ENCODE measurements at regions not wholly inside any gene's neighbourhood (a gene's known extent, or its start where the extent isn't known, plus 50 kb on each side); places are given as distances from the start of the nearest gene placed in this dataset.

DNA sequence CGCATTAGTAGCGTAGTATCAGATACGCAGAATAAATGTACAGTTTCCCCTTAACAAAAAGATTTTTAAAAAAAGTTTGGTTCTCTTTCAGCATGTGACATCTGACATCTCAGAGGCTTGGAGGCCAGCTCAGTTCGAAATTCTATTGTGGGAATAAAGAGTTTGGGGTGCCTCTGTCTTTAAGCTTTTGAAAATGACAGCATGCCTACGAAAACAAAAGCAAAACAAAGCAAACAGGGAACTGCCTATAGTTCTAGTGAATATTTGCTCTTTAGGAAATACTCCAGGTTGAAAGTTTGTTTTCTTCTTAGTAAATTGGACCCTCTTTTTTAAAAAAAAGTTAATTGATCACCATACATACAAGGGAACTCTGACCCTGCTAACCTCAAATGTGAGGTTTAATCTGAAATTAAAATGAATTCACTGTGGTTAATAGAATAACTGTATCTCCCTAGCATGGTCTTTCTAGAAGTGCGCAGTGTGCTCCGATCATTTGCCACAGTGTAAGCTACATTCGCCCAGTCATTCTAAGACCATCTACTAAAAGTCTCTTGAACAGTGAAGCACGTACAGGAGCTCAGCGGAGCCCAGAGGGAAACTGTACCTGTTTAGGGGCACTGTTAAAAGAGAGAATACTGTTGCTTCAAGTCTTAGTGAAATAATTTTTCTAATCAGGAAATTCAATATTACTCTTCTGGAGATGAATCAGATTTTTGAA lies 347.0 kb upstream of the CDH2 start:
- DNase-seq = no peak
- Mint-ChIP-seq H3K4me3 (no peak overlapping the region), H3K36me3 (no peaks in the 10 kb centered on the region), H3K4me1 (no peaks in the 10 kb centered on the region), H3K9me3 (peaks cover 0 to 4% of the 10 kb centered on the region in 2 donors), H3K27me3 (no peaks in the 10 kb centered on the region), H3K27ac (no peak overlapping the region)
- no peak for ATAC-seq (replicated peaks)

DNA sequence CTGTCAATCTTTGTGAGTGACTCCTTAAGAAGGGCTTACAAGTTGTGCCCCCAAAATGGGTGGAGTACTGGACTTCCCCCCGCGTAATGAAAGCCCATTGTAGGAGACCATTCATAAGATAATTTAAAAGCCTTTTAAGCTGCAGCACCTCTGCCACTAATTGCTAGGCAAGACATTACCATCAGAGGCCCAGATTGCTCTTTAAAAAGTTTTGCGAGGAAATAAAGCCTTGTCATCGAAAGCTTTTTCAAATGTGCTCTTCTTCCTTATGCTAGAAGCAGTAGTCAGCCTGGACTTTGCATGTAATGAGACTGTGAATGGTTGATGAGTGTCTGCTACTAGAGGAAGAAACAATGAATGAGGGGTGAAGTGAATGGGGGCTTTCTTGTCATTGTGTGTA lies 345.3 kb upstream of the CDH2 start:
- Mint-ChIP-seq H3K27me3 (no peaks in the 10 kb centered on the region), H3K36me3 (no peaks in the 10 kb centered on the region), H3K4me3 (no peak overlapping the region), H3K27ac (no peak overlapping the region), H3K9me3 (peaks cover 0 to 7% of the 10 kb centered on the region in 2 donors), H3K4me1 (no peaks in the 10 kb centered on the region)
- ATAC-seq (replicated peaks) (no peak), DNase-seq (no peak)

DNA sequence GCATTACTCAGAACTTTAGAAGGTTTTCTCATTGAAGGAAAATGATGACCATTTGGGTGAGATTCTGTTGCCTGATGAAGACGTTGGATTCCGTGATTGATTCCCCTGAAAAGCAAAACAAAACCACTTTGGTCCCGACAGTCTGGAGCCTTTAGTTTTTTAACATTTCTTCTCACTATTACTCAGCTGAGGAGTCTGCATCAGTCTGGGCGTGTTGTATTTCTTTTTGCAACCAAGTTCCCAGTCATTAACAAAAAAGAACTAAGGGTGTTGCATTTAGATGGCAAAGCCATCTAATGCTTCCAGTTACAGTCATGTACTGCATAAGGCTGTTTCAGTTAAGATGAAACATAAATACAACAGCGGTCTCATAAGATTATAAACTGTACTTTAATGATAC lies 343.1 kb upstream of the CDH2 start:
- H3K27ac Mint-ChIP-seq = no peak overlapping the region
- no peaks in the 10 kb centered on the region for H3K27me3 Mint-ChIP-seq
- DNase-seq (no peak), ATAC-seq (replicated peaks) (no peak)
- no peaks in the 10 kb centered on the region for H3K4me1 Mint-ChIP-seq
- no peaks in the 10 kb centered on the region for H3K36me3 Mint-ChIP-seq
- no peak overlapping the region for H3K4me3 Mint-ChIP-seq
- H3K9me3 Mint-ChIP-seq = peaks cover 2 to 7% of the 10 kb centered on the region in 2 donors

DNA sequence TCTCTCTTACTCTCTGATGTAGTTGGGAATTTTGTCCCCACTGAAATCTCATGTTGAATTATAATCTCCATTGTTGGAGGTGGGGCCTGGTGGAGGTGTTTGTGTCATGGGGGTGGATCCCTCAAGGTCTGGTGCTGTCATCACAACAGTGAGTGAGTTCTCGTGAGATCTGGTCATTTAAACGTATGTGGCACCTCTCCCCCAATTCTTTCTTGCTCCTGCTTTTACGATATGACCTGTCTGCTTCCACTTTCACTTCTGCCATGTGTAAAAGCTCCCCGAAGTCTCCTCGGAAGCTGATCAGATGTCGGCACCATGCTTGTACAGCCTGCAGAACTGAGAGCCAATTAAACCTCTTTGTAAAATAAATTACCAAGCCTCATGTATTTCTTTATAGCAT lies 337.8 kb upstream of the CDH2 start:
- Mint-ChIP-seq H3K27ac (no peak overlapping the region), H3K9me3 (peaks cover 3 to 7% of the 10 kb centered on the region in 2 donors), H3K4me3 (no peak overlapping the region), H3K36me3 (no peaks in the 10 kb centered on the region), H3K4me1 (no peaks in the 10 kb centered on the region), H3K27me3 (no peaks in the 10 kb centered on the region)
- DNase-seq (no peak), ATAC-seq (replicated peaks) (no peak)

DNA sequence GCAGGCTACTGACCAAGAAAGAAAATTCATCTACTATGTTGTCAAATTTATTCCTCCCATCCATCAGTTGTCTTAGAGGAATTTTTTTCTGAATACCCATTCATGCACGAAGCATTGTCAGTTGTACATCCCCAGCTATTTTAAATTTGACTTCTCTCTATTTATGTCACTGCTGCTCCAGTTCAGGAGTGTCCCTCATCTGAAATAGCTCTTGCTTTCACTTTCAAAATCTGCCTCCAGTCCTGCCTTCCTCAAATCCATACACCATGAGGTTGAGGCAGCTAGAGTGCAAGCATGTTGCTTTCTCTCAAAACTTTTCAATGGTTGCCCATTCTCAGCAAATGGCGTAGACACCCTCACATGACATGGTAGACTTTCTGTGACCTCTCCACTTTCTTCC lies 335.4 kb upstream of the CDH2 start:
- H3K27ac Mint-ChIP-seq = no peak overlapping the region
- no peaks in the 10 kb centered on the region for H3K36me3 Mint-ChIP-seq
- peaks cover 3 to 4% of the 10 kb centered on the region in 2 donors for H3K9me3 Mint-ChIP-seq
- H3K4me1 Mint-ChIP-seq = no peaks in the 10 kb centered on the region
- H3K4me3 Mint-ChIP-seq = no peak overlapping the region
- H3K27me3 Mint-ChIP-seq = no peaks in the 10 kb centered on the region
- DNase-seq (no peak), ATAC-seq (replicated peaks) (peak in 1 of 2 donors; percentile 54)

DNA sequence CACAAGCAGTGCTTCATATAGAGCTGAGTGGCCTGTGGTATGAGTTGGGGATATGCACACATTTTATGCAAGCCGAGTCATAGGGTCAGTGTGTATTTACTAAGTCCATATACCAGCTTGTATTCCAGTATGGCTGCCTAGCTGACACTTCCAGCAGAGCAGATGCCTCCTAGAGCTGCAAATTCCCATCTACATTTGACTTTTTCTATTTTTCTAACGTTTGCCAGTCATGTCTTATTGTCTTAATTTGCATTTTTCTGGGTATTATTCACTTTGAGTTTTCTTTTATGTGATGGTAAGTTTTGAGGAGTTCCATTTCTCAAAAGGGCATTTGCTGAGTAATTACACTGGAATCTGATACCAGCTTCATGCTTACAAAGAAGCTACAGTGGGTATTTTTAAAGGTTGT lies 334.5 kb upstream of the CDH2 start:
- Mint-ChIP-seq H3K9me3 (peaks cover 3 to 4% of the 10 kb centered on the region in 2 donors), H3K4me3 (no peak overlapping the region), H3K36me3 (no peaks in the 10 kb centered on the region), H3K4me1 (no peaks in the 10 kb centered on the region), H3K27ac (no peak overlapping the region), H3K27me3 (no peaks in the 10 kb centered on the region)
- no peak for DNase-seq
- no peak for ATAC-seq (replicated peaks)

DNA sequence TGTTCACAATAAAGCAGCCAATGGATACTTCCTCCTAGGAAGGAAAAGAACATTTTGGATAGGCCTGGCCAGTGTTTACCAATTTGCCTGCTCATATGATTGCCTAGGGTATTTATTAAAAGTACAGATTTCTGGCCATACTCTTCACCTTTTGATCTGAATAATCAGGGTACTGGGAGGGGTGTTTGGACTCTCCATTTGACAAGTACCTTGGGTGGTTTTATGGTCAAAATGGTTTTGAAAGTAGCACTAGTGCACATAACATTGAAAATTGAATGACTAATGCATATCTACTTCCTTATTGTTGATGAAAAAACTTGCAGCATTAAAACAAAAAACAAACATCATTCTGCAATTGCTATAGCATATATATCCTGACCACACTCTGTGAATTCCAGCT lies 333.3 kb upstream of the CDH2 start:
- no peak overlapping the region for H3K27ac Mint-ChIP-seq
- no peaks in the 10 kb centered on the region for H3K4me1 Mint-ChIP-seq
- no peak overlapping the region for H3K4me3 Mint-ChIP-seq
- H3K36me3 Mint-ChIP-seq = no peaks in the 10 kb centered on the region
- H3K27me3 Mint-ChIP-seq = no peaks in the 10 kb centered on the region
- DNase-seq = no peak
- H3K9me3 Mint-ChIP-seq = peaks cover 3 to 4% of the 10 kb centered on the region in 2 donors
- ATAC-seq (replicated peaks) = no peak

DNA sequence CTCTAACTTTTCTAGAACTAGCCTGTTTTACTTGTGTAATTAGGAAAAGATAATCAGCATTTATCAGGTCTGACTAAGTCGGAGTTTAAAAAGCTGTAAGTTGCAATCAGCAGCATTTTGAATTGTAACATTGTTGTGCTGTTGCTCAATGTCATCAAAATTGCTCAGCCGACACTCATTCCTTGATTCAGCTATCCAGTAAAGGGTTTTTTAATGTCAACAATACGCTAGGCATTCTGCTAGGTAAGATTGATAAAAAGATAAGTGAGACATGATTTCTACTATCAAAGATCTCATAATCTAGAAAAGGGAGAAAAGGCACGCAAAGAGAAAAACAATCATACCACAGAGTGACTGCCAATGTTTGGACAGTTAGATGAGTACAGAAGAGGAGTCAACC lies 327.1 kb upstream of the CDH2 start:
- Mint-ChIP-seq H3K27me3 (no peaks in the 10 kb centered on the region), H3K36me3 (no peaks in the 10 kb centered on the region), H3K4me3 (no peak overlapping the region), H3K9me3 (peaks cover 0 to 4% of the 10 kb centered on the region in 2 donors), H3K4me1 (no peaks in the 10 kb centered on the region), H3K27ac (no peak overlapping the region)
- ATAC-seq (replicated peaks) = no peak
- no peak for DNase-seq

DNA sequence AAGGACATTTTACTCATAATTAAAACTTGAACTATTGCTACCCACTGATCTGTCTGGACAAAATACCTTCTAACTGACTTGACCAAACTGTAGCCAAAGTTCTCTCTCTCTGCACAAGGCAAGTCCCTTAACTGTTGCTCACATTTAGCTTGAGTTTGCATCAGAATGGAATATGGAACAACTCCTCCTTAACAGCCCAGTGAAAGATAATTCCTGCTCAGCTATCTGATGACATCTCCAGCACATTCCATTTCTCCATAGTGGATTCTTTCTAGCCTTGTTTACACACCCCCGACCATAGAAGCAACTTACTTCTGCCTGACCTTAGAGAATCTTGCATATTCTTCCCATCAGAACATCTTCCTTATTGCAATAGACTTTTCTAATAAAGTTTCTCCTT lies 317.2 kb upstream of the CDH2 start:
- ATAC-seq (replicated peaks) (no peak), DNase-seq (no peak)
- H3K27me3 Mint-ChIP-seq = no peaks in the 10 kb centered on the region
- no peak overlapping the region for H3K27ac Mint-ChIP-seq
- no peak overlapping the region for H3K4me3 Mint-ChIP-seq
- H3K9me3 Mint-ChIP-seq = peaks cover 0 to 8% of the 10 kb centered on the region in 2 donors
- no peaks in the 10 kb centered on the region for H3K36me3 Mint-ChIP-seq
- no peaks in the 10 kb centered on the region for H3K4me1 Mint-ChIP-seq

DNA sequence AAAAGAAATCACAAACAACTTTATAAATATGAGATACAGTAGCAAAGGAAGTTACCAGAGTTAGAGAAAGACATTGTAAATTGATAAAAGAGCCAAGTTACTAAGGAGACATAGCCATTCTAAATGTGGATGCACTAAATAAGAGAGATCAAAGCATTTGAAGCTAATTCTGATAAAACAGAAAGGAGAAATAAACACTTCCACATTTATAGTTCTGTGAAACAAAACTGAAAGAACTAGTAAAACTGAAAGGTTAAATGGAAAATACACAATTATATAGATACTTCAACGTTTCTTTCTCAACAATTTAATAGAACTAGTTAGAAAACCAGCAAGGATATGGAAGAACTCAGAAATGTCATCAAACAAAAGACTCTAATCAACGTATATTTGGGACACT lies 309.0 kb upstream of the CDH2 start:
- DNase-seq (no peak), ATAC-seq (replicated peaks) (peak in 1 of 2 donors; percentile 31)
- H3K36me3 Mint-ChIP-seq = no peaks in the 10 kb centered on the region
- no peak overlapping the region for H3K27ac Mint-ChIP-seq
- H3K9me3 Mint-ChIP-seq = peaks cover 9 to 10% of the 10 kb centered on the region in 2 donors
- H3K4me3 Mint-ChIP-seq = no peak overlapping the region
- no peaks in the 10 kb centered on the region for H3K27me3 Mint-ChIP-seq
- peaks cover 1 to 5% of the 10 kb centered on the region in 2 donors for H3K4me1 Mint-ChIP-seq

DNA sequence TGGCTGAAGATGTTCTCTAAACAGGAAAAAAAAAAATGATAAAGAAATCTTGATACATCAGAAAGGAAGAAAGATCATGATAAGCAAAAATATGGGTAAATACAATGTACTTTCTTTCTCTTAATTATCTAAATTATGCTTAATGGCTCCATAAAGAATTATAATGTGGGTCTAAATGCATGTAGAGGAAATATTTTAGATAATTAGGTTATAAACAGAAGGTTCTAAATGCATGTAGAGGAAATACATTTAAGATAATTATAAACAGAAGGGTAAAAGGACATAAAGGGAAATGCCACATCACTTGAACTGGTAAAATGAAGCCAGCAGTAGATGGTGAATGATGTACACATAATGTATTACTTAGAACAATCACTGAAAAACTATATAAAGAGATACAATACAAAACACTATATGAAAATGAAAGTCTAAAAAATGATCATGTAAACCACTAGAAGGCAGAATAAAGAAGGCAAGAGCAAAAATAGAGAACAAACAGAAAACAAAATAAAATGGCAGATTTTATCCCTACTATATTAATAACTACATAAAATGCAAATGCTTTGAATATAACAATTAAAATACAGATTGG lies 308.4 kb upstream of the CDH2 start:
- Mint-ChIP-seq H3K36me3 (no peaks in the 10 kb centered on the region), H3K4me1 (peaks cover 1 to 5% of the 10 kb centered on the region in 2 donors), H3K9me3 (peaks cover 7 to 10% of the 10 kb centered on the region in 2 donors), H3K27ac (no peak overlapping the region), H3K4me3 (no peak overlapping the region), H3K27me3 (no peaks in the 10 kb centered on the region)
- no peak for ATAC-seq (replicated peaks)
- no peak for DNase-seq

DNA sequence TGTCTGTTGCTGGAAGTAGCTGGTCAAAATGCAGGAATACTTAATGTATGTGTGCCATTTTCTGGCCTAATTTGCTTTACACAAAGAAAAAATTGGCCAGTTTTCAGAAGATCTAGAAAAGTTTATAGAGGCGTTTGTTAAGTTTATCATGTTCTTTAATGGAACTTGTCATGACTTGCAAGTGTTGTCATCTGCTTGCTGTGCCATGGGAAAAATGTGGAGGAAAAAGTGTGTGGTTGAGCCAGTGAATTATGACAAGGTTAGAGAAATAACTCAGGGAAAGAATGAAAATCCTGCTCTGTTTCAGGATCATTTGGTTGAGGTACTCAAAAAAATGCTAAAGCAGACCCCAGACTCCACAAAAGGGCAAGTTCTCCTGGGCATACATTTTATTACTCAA lies 301.6 kb upstream of the CDH2 start:
- H3K27ac Mint-ChIP-seq = no peak overlapping the region
- ATAC-seq (replicated peaks) = no peak

DNA sequence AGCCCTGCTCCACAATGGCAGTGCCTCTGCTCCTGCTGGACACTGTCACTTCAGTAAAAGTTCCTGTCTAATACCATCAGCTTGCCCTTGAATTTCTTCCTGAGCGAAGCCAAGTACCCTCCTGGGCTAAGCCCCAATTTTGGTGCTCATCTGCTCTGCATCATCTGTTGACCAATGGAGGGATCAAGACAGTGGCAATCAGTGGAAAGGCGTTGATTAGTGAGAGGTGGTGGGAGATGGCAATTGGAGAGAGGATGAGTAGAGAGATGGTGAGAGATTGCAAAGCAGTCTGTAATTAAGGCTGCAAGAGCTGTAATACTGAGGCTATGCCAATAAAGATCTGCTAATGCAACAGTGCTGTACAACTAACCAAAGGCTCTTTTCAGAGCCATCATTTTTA lies 299.4 kb upstream of the CDH2 start:
- H3K9me3 Mint-ChIP-seq = peaks cover 10 to 13% of the 10 kb centered on the region in 2 donors

More for the DNA sequence above, 301.6 kb upstream of the CDH2 start:
- Mint-ChIP-seq H3K36me3 (no peaks in the 10 kb centered on the region), H3K4me1 (no peaks in the 10 kb centered on the region), H3K27me3 (no peaks in the 10 kb centered on the region), H3K4me3 (no peak overlapping the region), H3K9me3 (peaks cover 15% of the 10 kb centered on the region in 2 donors)
- DNase-seq = no peak

DNA sequence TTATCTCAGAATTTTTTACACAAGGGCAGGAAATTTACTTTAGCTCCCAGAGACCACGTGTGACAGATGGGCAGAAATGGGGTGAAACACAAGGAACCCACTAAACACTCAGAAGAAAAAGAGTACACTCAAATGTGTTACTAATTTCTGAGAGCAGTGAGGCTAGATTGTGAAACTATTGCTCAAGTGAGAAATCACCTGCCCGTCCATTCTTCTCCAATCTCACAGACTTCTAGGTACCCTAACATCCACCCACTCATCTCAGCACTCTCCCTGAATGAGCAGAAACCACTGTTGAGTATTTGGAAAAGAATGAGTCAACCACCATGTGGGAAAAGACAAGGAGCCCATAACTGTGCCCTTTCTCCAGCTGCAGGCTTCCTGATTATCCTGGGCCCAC lies 293.0 kb upstream of the CDH2 start:
- Mint-ChIP-seq H3K27me3 (no peaks in the 10 kb centered on the region), H3K9me3 (peaks cover 6 to 8% of the 10 kb centered on the region in 2 donors), H3K4me3 (no peak overlapping the region), H3K4me1 (peaks cover 0 to 1% of the 10 kb centered on the region in 2 donors), H3K27ac (no peak overlapping the region), H3K36me3 (peaks cover 0 to 4% of the 10 kb centered on the region in 2 donors)
- DNase-seq = no peak
- no peak for ATAC-seq (replicated peaks)

More for the DNA sequence above, 299.4 kb upstream of the CDH2 start:
- Mint-ChIP-seq H3K27ac (no peak overlapping the region), H3K27me3 (no peaks in the 10 kb centered on the region), H3K36me3 (peaks cover 0 to 4% of the 10 kb centered on the region in 2 donors), H3K4me3 (no peak overlapping the region), H3K4me1 (peaks cover 0 to 1% of the 10 kb centered on the region in 2 donors)
- no peak for DNase-seq
- ATAC-seq (replicated peaks) = no peak

DNA sequence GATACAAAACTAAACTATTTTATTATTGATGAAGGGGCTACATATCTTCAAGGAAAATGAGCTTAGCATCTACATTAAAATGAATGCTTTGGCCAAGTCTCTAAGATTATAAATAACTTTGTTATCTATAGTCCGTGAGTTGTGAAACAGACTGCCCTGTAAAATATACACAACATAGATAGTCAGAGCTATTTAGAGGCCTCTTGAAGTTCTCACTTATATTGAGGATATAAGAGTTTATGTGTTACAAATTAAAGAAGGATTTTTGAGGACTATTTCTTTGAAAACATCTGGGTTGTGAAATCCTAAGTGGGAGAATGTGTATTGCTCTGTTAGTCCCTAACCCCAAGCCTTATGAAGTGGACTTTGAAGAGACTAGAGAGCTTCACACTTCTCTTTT lies 292.0 kb upstream of the CDH2 start:
- H3K27me3 Mint-ChIP-seq = no peaks in the 10 kb centered on the region
- peaks cover 0 to 1% of the 10 kb centered on the region in 2 donors for H3K4me1 Mint-ChIP-seq
- peaks cover 6% of the 10 kb centered on the region in 2 donors for H3K9me3 Mint-ChIP-seq
- ATAC-seq (replicated peaks) = no peak
- no peak overlapping the region for H3K27ac Mint-ChIP-seq
- H3K4me3 Mint-ChIP-seq = no peak overlapping the region
- no peak for DNase-seq
- peaks cover 0 to 4% of the 10 kb centered on the region in 2 donors for H3K36me3 Mint-ChIP-seq
